OCI-LY1 (cell line): ENCODE measurements at regions not wholly inside any gene's neighbourhood (a gene's known extent, or its start where the extent isn't known, plus 50 kb on each side); places are given as distances from the start of the nearest gene placed in this dataset.

Experiments
- EZH2 ChIP-seq: fragments of 200-600 bp; sonication (generic), shearing (Covaris generic); IDR thresholded peaks from 2 replicates; pipeline ENCODE4 v1.8.0; 2017; ENCODE audit warnings: borderline replicate concordance, mixed run types, mild to moderate bottlenecking, antibody characterized with exemption, low read length, moderate library complexity, mixed read lengths
- TF ChIP-seq, protein P1 (sequence below): fragments of 200-600 bp; sonication (generic), shearing (Covaris generic); IDR thresholded peaks from 2 replicates; pipeline ENCODE4 v1.5.1; 2017; ENCODE audit warnings: mild to moderate bottlenecking, antibody characterized with exemption, low read length, moderate library complexity, mixed read lengths

DNA sequence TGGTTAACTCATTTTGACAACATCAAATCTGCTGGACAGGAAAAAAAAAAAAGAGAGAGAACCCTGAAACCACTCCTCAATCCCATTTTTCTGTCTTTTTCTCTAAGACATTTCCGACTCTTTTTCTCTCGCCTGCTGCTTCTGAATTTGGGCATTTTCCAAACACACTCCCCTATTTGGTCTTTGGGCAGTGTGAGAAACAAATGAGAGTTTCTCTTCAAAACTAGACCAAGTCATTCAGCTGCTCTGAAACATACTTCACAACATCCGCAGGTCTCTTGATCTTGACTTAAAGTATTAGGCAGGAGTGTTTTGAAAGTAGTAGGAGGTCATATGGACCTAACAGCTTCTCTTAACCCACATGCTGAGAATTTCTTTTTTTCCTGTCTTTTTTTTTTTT is 364.8 kb upstream of the ESRRG start:
- TF ChIP-seq, protein P1, sequence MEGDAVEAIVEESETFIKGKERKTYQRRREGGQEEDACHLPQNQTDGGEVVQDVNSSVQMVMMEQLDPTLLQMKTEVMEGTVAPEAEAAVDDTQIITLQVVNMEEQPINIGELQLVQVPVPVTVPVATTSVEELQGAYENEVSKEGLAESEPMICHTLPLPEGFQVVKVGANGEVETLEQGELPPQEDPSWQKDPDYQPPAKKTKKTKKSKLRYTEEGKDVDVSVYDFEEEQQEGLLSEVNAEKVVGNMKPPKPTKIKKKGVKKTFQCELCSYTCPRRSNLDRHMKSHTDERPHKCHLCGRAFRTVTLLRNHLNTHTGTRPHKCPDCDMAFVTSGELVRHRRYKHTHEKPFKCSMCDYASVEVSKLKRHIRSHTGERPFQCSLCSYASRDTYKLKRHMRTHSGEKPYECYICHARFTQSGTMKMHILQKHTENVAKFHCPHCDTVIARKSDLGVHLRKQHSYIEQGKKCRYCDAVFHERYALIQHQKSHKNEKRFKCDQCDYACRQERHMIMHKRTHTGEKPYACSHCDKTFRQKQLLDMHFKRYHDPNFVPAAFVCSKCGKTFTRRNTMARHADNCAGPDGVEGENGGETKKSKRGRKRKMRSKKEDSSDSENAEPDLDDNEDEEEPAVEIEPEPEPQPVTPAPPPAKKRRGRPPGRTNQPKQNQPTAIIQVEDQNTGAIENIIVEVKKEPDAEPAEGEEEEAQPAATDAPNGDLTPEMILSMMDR: no peak
- no peak for TF ChIP-seq EZH2
